HUES6 (cell line): ENCODE measurements at regions not wholly inside any gene's neighbourhood (a gene's known extent, or its start where the extent isn't known, plus 50 kb on each side); places are given as distances from the start of the nearest gene placed in this dataset.
A peak's percentile ranks its signal among the peaks of the same experiment; 100 is the strongest.
"Not testable (repeated sequence)": the region's sequence is repeated elsewhere in the genome, so short reads cannot be mapped to it uniquely, and the experiment has no call there.

Experiments
- H3K27ac ChIP-seq: 2 replicates; pipeline ENCODE4 v1.7.0; 2013; ENCODE audit warnings: low read depth, mild to moderate bottlenecking, low read length, inconsistent platforms
- H3K27me3 ChIP-seq: 2 replicates; pipeline ENCODE4 v1.6.1; 2013; ENCODE audit warnings: low read length; ENCODE audit not compliant: control insufficient read depth, insufficient read depth
- H3K36me3 ChIP-seq: 2 replicates; pipeline ENCODE4 v1.6.1; 2013; ENCODE audit warnings: low read length; ENCODE audit not compliant: control insufficient read depth, insufficient read depth
- H3K4me1 ChIP-seq: 2 replicates; pipeline ENCODE4 v1.6.1; 2013; ENCODE audit warnings: low read length; ENCODE audit not compliant: control insufficient read depth, insufficient read depth
- H3K4me3 ChIP-seq: 2 replicates; pipeline ENCODE4 v1.5.1; 2013; ENCODE audit warnings: low read depth, low read length
- H3K9ac ChIP-seq: one replicate; pipeline ENCODE4 v1.6.1; 2013; ENCODE audit warnings: mild to moderate bottlenecking, low read length
- H3K9me3 ChIP-seq: 2 replicates; pipeline ENCODE4 v1.6.1; 2013; ENCODE audit warnings: low read depth, low read length; ENCODE audit not compliant: control insufficient read depth, insufficient read depth

GRCh38 chr6:48596830-48597229 lies 485.8 kb upstream of the PTCHD4 start:
- H3K4me1 ChIP-seq: no peaks in the 10 kb centered on the region
- H3K27me3 ChIP-seq: no peaks in the 10 kb centered on the region
- H3K9me3 ChIP-seq: no peaks in the 10 kb centered on the region
- no peak overlapping the region for H3K27ac ChIP-seq
- no peak overlapping the region for H3K4me3 ChIP-seq
- H3K9ac ChIP-seq: no peak overlapping the region
- H3K36me3 ChIP-seq: no peaks in the 10 kb centered on the region

GRCh38 chr6:48591158-48591557 lies 480.2 kb upstream of the PTCHD4 start:
- not testable (repeated sequence) for H3K9ac ChIP-seq, H3K27me3 ChIP-seq, H3K27ac ChIP-seq, H3K4me1 ChIP-seq, H3K4me3 ChIP-seq, H3K36me3 ChIP-seq, H3K9me3 ChIP-seq

DNA sequence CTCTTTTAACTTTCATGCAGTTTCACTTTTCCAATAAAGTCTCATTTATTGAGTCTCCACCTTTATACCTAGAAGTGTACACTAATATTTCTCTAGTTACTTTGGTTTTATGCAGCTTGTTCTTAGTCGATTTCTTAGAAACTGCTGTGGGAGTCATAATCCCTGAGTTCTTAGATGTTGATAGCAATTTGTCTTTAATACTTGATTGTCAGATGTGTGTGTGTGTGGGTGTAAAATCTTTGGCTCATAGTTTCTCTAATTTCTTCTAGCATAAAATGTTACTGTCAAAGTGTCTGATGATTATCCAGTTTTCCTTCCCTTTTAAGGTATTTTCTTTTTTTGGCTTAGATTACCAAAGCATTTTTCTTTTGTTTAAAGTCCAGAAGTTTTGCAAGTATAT lies 473.8 kb upstream of the PTCHD4 start:
- Histone ChIP-seq H3K27ac (no peak overlapping the region), H3K4me3 (no peak overlapping the region), H3K9ac (no peak overlapping the region), H3K27me3 (no peaks in the 10 kb centered on the region), H3K36me3 (no peaks in the 10 kb centered on the region), H3K4me1 (no peaks in the 10 kb centered on the region), H3K9me3 (no peaks in the 10 kb centered on the region)

DNA sequence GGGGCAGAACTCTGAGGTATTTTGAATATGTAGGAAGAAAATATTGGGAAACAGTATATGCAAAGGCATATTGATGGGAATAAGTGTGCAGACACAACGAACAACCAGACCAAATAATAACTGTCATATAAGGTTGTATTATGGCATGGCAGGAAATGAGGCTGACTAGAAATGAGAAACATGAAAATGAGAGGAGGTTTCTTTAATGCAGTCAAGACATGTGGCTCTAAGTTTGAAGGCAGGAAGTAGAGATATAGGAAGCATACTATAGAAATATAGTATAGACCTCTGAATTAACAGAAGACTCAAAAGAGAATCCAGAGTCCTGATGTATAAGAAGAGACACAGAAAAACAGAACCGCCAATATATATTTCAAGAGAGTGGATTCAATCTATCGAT lies 459.7 kb upstream of the PTCHD4 start:
- Histone ChIP-seq H3K9me3 (no peaks in the 10 kb centered on the region), H3K27me3 (no peaks in the 10 kb centered on the region), H3K4me3 (no peak overlapping the region), H3K27ac (no peak overlapping the region), H3K36me3 (no peaks in the 10 kb centered on the region), H3K9ac (no peak overlapping the region), H3K4me1 (peaks cover 10% of the 10 kb centered on the region; the same call in 1 of the 2 replicates)

DNA sequence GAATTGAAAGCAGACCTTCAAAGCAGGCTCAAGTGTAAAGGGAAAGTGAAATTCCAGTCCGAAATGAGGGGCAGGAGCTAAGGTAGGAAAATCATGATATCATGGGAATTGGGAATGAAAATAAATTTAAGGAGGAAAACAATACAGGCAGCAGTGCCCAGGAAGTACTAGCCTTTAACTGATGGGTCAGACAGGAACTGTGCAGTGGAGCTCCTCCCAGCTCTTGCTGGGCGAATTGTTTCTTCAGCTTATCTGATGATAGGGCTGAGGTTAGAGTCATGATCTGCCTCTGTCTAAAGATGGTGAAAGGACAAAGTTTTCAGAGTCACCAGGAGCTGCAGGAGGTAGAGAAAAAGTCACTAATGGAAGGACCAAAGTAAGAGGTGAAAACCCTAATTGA lies 457.9 kb upstream of the PTCHD4 start:
- no peak overlapping the region for H3K4me3 ChIP-seq
- peaks cover 20% of the 10 kb centered on the region; the same call in 1 of the 2 replicates for H3K4me1 ChIP-seq
- no peaks in the 10 kb centered on the region for H3K27me3 ChIP-seq
- no peaks in the 10 kb centered on the region for H3K36me3 ChIP-seq
- no peaks in the 10 kb centered on the region for H3K9me3 ChIP-seq
- no peak overlapping the region for H3K27ac ChIP-seq
- H3K9ac ChIP-seq: no peak overlapping the region

GRCh38 chr6:48567016-48567415 lies 456.0 kb upstream of the PTCHD4 start:
- H3K9me3 ChIP-seq: no peaks in the 10 kb centered on the region
- peaks cover 21% of the 10 kb centered on the region; the same call in 1 of the 2 replicates for H3K4me1 ChIP-seq
- no peak overlapping the region for H3K4me3 ChIP-seq
- H3K27me3 ChIP-seq: no peaks in the 10 kb centered on the region
- peak overlapping the region; percentile 61; the same call in 1 of the 2 replicates for H3K27ac ChIP-seq
- H3K36me3 ChIP-seq: no peaks in the 10 kb centered on the region
- no peak overlapping the region for H3K9ac ChIP-seq

DNA sequence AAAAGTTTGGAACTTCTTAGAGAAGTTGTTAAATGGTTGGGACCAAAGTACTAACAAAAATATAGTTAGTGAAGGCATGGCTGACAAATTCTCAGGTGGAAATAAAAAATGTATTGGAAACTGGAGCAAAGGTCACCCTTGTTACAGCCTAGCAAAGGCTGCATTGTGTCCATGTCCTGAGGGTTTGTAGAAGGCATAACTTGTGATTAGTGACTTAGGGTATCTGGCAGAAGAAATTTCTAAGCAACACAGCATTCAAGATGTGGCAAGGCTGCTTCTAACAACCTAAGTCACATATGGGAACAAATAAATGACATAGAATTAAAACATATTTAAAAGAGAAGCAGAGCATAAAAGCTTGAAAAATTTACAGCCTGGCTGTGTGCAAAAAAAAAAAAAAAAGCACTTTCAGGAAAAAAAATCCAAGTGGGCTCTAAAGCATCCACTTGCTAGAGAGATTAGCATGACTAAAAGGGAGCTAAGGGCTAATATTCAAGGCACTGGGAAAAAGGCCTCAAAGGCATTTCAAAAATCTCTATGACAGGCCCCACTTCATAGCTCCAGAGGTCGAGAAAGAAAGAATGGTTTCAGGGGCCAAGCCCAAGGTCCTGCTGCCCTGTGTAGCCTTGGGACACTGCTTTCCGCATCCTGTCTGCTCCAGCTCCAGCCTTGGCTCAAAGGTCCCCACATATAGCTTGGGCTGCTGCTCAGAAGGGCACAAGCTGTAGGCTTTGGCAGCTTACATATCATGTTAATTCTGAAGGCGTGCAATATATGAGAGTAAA lies 453.2 kb upstream of the PTCHD4 start:
- Histone ChIP-seq H3K27me3 (no peaks in the 10 kb centered on the region), H3K36me3 (no peaks in the 10 kb centered on the region), H3K4me3 (no peak overlapping the region), H3K4me1 (peaks cover 21% of the 10 kb centered on the region; the same call in 1 of the 2 replicates), H3K27ac (no peak overlapping the region), H3K9ac (no peak overlapping the region), H3K9me3 (no peaks in the 10 kb centered on the region)

GRCh38 chr6:48563433-48563832 lies 452.4 kb upstream of the PTCHD4 start:
- no peak overlapping the region for H3K4me3 ChIP-seq
- no peaks in the 10 kb centered on the region for H3K9me3 ChIP-seq
- no peak overlapping the region for H3K9ac ChIP-seq
- H3K36me3 ChIP-seq: no peaks in the 10 kb centered on the region
- H3K27ac ChIP-seq: no peak overlapping the region
- no peaks in the 10 kb centered on the region for H3K27me3 ChIP-seq
- peaks cover 21% of the 10 kb centered on the region; the same call in 1 of the 2 replicates for H3K4me1 ChIP-seq

GRCh38 chr6:48560408-48560807 lies 449.4 kb upstream of the PTCHD4 start:
- Histone ChIP-seq H3K9ac (no peak overlapping the region), H3K4me3 (no peak overlapping the region), H3K27me3 (no peaks in the 10 kb centered on the region), H3K27ac (no peak overlapping the region), H3K4me1 (peaks cover 12% of the 10 kb centered on the region; the same call in 1 of the 2 replicates), H3K36me3 (no peaks in the 10 kb centered on the region), H3K9me3 (no peaks in the 10 kb centered on the region)

GRCh38 chr6:48553467-48554189 lies 442.6 kb upstream of the PTCHD4 start:
- no peak overlapping the region for H3K27ac ChIP-seq
- H3K4me1 ChIP-seq: no peaks in the 10 kb centered on the region
- no peaks in the 10 kb centered on the region for H3K27me3 ChIP-seq
- no peaks in the 10 kb centered on the region for H3K36me3 ChIP-seq
- no peaks in the 10 kb centered on the region for H3K9me3 ChIP-seq
- no peak overlapping the region for H3K9ac ChIP-seq
- H3K4me3 ChIP-seq: no peak overlapping the region

DNA sequence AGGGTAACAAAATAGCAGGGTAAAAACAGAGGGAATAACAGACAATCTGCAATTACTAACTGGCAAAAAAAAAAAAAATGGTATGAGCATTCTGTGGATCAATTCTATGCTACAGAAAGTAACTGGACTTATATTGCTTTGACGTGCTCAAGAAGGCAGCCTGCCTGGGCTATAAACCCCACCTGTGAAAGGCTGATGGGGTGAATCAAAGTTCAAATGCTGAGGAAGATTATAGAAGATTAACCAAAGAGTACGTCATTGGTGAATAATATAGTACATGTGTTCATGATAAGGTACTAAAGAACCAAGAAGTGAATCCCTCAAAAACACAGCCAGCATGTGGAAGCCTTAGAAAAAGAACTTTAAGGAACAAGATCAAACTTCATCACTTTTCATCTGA lies 441.9 kb upstream of the PTCHD4 start:
- Histone ChIP-seq H3K9me3 (no peaks in the 10 kb centered on the region), H3K4me3 (no peak overlapping the region), H3K36me3 (no peaks in the 10 kb centered on the region), H3K4me1 (no peaks in the 10 kb centered on the region), H3K27ac (no peak overlapping the region), H3K9ac (no peak overlapping the region), H3K27me3 (no peaks in the 10 kb centered on the region)
